ENCODE measurements at regions not wholly inside any gene's neighbourhood (a gene's known extent, or its start where the extent isn't known, plus 50 kb on each side); places are given as distances from the start of the nearest gene placed in this dataset.

- Histone ChIP-seq H3K4me3 (ENCODE audit: low read depth in 1 of 2, low read length in 2 of 2) (no peak overlapping the region), H3K27me3 (ENCODE audit: control insufficient read depth in 1 of 2, insufficient read depth in 2 of 2, low read length in 2 of 2) (no peaks in the 10 kb centered on the region), H3K9ac (ENCODE audit: low read depth in 1 of 2, low read length in 2 of 2) (no peak overlapping the region), H3K9me3 (ENCODE audit: control insufficient read depth in 1 of 2, low read length in 2 of 2) (peaks cover 9 to 13% of the 10 kb centered on the region in 2 donors), H3K36me3 (ENCODE audit: control insufficient read depth in 1 of 2, insufficient read depth in 2 of 2, low read length in 2 of 2) (no peaks in the 10 kb centered on the region), H3K27ac (ENCODE audit: low read depth, low read length) (no peak overlapping the region), H3K4me1 (ENCODE audit: control insufficient read depth in 1 of 2, insufficient read depth in 2 of 2, low read length in 2 of 2) (no peaks in the 10 kb centered on the region)
Measured at GRCh38 chr2:150581717-150582472, 94.4 kb upstream of the RND3 start.

DNA sequence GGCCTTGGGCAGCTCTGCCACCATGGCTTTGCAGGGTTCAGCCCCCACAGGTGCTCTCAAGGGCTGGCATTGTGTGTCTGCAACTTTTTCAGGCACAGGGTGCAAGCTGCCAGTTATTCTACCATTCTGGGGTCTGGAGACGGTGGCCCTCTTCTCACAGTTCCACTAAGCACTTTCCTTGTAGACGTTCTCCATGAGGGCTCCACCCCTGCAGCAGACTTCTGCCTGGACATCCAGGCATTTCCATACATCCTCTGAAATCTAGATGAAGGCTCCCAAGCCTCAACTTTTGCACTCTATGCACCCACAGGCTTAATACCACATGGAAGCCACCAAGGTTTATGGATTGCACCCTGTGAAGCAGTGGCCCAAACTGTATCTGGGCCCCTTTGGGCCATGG lies 91.0 kb upstream of the RND3 start:
- no peak overlapping the region for H3K4me3 ChIP-seq (ENCODE audit: low read depth in 1 of 2, low read length in 2 of 2)

GRCh38 chr2:150575861-150576260 lies 88.4 kb upstream of the RND3 start:
- Histone ChIP-seq H3K4me1 (ENCODE audit: control insufficient read depth in 1 of 2, insufficient read depth in 2 of 2, low read length in 2 of 2) (no peaks in the 10 kb centered on the region), H3K4me3 (ENCODE audit: low read depth in 1 of 2, low read length in 2 of 2) (no peak overlapping the region), H3K9ac (ENCODE audit: low read depth in 1 of 2, low read length in 2 of 2) (no peak overlapping the region), H3K27ac (ENCODE audit: low read depth, low read length) (no peak overlapping the region), H3K27me3 (ENCODE audit: control insufficient read depth in 1 of 2, insufficient read depth in 2 of 2, low read length in 2 of 2) (no peaks in the 10 kb centered on the region), H3K36me3 (ENCODE audit: control insufficient read depth in 1 of 2, insufficient read depth in 2 of 2, low read length in 2 of 2) (no peaks in the 10 kb centered on the region), H3K9me3 (ENCODE audit: control insufficient read depth in 1 of 2, low read length in 2 of 2) (peaks cover 9 to 13% of the 10 kb centered on the region in 2 donors)

More for the DNA sequence above, 91.0 kb upstream of the RND3 start:
- no peak overlapping the region for H3K27ac ChIP-seq (ENCODE audit: low read depth, low read length)
- no peak overlapping the region for H3K9ac ChIP-seq (ENCODE audit: low read depth in 1 of 2, low read length in 2 of 2)
- H3K27me3 ChIP-seq (ENCODE audit: control insufficient read depth in 1 of 2, insufficient read depth in 2 of 2, low read length in 2 of 2): no peaks in the 10 kb centered on the region
- no peaks in the 10 kb centered on the region for H3K36me3 ChIP-seq (ENCODE audit: control insufficient read depth in 1 of 2, insufficient read depth in 2 of 2, low read length in 2 of 2)
- peaks cover 9 to 13% of the 10 kb centered on the region in 2 donors for H3K9me3 ChIP-seq (ENCODE audit: control insufficient read depth in 1 of 2, low read length in 2 of 2)
- H3K4me1 ChIP-seq (ENCODE audit: control insufficient read depth in 1 of 2, insufficient read depth in 2 of 2, low read length in 2 of 2): no peaks in the 10 kb centered on the region

DNA sequence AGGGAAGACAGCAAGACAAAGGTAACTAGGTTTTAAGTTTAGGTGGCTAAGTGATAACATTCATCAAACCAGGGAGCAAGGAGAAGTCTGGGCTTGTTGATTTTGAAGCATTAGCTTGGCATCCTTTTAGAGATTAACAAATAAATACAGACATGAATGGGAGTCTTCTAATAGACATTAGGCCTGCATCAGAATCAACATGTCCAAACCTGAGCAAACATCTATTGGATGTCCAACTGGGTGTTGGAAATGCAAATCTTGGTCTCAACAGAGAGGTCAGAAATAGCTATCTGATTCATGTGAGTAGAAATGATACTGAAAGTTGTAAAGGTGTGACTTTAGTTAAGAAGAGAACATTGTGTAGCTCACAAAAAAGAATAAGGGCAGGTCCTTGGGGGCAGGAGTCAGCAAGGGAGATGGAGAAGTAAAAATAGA lies 85.5 kb upstream of the RND3 start:
- no peak overlapping the region for H3K9ac ChIP-seq (ENCODE audit: low read depth in 1 of 2, low read length in 2 of 2)
- H3K27me3 ChIP-seq (ENCODE audit: control insufficient read depth in 1 of 2, insufficient read depth in 2 of 2, low read length in 2 of 2): no peaks in the 10 kb centered on the region
- H3K9me3 ChIP-seq (ENCODE audit: control insufficient read depth in 1 of 2, low read length in 2 of 2): peaks cover 0 to 3% of the 10 kb centered on the region in 2 donors
- no peak overlapping the region for H3K4me3 ChIP-seq (ENCODE audit: low read depth in 1 of 2, low read length in 2 of 2)
- no peaks in the 10 kb centered on the region for H3K4me1 ChIP-seq (ENCODE audit: control insufficient read depth in 1 of 2, insufficient read depth in 2 of 2, low read length in 2 of 2)
- no peaks in the 10 kb centered on the region for H3K36me3 ChIP-seq (ENCODE audit: control insufficient read depth in 1 of 2, insufficient read depth in 2 of 2, low read length in 2 of 2)
- no peak overlapping the region for H3K27ac ChIP-seq (ENCODE audit: low read depth, low read length)

DNA sequence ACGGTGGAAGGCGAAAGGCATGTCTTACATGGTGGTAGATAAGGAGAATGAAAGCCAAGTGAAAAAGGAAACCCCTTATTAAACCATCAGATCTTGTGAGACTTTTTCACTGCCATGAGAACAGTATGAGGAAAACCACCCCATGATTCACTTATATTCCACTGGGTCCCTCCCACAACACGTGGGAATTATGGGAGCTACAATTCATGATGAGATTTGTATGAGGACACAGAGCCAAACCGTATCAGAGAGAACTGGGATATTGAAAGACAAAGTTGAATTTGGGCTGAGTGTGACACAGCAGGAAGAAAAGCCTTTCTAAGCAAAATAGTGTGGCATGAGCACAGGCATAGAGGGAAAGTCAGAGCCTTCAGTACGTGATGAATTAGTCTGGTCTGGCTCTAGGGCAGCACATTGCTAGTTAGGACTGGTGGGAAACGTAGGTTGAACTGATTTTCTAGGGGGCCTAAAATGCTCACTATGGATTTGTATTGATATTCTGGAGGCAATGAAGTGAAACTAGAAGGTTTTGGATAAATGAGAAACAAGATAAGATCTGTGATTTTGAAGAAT lies 84.8 kb upstream of the RND3 start:
- H3K4me3 ChIP-seq (ENCODE audit: low read depth in 1 of 2, low read length in 2 of 2): no peak overlapping the region
- H3K36me3 ChIP-seq (ENCODE audit: control insufficient read depth in 1 of 2, insufficient read depth in 2 of 2, low read length in 2 of 2): no peaks in the 10 kb centered on the region
- H3K9ac ChIP-seq (ENCODE audit: low read depth in 1 of 2, low read length in 2 of 2): no peak overlapping the region
- H3K27me3 ChIP-seq (ENCODE audit: control insufficient read depth in 1 of 2, insufficient read depth in 2 of 2, low read length in 2 of 2): no peaks in the 10 kb centered on the region
- no peaks in the 10 kb centered on the region for H3K4me1 ChIP-seq (ENCODE audit: control insufficient read depth in 1 of 2, insufficient read depth in 2 of 2, low read length in 2 of 2)
- H3K9me3 ChIP-seq (ENCODE audit: control insufficient read depth in 1 of 2, low read length in 2 of 2): no peaks in the 10 kb centered on the region
- H3K27ac ChIP-seq (ENCODE audit: low read depth, low read length): no peak overlapping the region

DNA sequence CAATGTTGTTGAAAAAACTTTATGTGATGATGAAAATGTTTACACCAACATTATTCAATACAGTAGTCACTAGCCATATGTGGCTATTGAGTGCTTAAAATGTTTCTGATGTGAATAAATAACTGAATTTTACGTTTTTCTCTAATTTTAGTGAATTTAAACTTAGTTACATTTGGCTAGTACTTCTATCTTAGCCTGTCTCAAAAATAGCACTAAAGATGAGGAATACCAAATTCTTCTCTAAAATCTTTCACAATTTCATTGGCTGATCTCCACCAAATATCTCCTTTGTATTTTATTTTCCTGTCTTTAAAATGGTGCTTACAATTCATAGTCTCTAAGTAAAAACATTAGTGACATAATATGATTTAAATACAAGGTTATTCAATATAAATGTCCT lies 83.7 kb upstream of the RND3 start:
- no peak overlapping the region for H3K27ac ChIP-seq (ENCODE audit: low read depth, low read length)
- no peaks in the 10 kb centered on the region for H3K36me3 ChIP-seq (ENCODE audit: control insufficient read depth in 1 of 2, insufficient read depth in 2 of 2, low read length in 2 of 2)
- no peaks in the 10 kb centered on the region for H3K4me1 ChIP-seq (ENCODE audit: control insufficient read depth in 1 of 2, insufficient read depth in 2 of 2, low read length in 2 of 2)
- no peak overlapping the region for H3K9ac ChIP-seq (ENCODE audit: low read depth in 1 of 2, low read length in 2 of 2)
- no peak overlapping the region for H3K4me3 ChIP-seq (ENCODE audit: low read depth in 1 of 2, low read length in 2 of 2)
- no peaks in the 10 kb centered on the region for H3K9me3 ChIP-seq (ENCODE audit: control insufficient read depth in 1 of 2, low read length in 2 of 2)
- H3K27me3 ChIP-seq (ENCODE audit: control insufficient read depth in 1 of 2, insufficient read depth in 2 of 2, low read length in 2 of 2): no peaks in the 10 kb centered on the region

- H3K4me3 ChIP-seq (ENCODE audit: low read depth in 1 of 2, low read length in 2 of 2): no peak overlapping the region
- H3K36me3 ChIP-seq (ENCODE audit: control insufficient read depth in 1 of 2, insufficient read depth in 2 of 2, low read length in 2 of 2): no peaks in the 10 kb centered on the region
- H3K9me3 ChIP-seq (ENCODE audit: control insufficient read depth in 1 of 2, low read length in 2 of 2): no peaks in the 10 kb centered on the region
- no peaks in the 10 kb centered on the region for H3K27me3 ChIP-seq (ENCODE audit: control insufficient read depth in 1 of 2, insufficient read depth in 2 of 2, low read length in 2 of 2)
- no peak overlapping the region for H3K27ac ChIP-seq (ENCODE audit: low read depth, low read length)
- no peaks in the 10 kb centered on the region for H3K4me1 ChIP-seq (ENCODE audit: control insufficient read depth in 1 of 2, insufficient read depth in 2 of 2, low read length in 2 of 2)
- no peak overlapping the region for H3K9ac ChIP-seq (ENCODE audit: low read depth in 1 of 2, low read length in 2 of 2)
Measured at GRCh38 chr2:150570712-150571111, 83.2 kb upstream of the RND3 start.

DNA sequence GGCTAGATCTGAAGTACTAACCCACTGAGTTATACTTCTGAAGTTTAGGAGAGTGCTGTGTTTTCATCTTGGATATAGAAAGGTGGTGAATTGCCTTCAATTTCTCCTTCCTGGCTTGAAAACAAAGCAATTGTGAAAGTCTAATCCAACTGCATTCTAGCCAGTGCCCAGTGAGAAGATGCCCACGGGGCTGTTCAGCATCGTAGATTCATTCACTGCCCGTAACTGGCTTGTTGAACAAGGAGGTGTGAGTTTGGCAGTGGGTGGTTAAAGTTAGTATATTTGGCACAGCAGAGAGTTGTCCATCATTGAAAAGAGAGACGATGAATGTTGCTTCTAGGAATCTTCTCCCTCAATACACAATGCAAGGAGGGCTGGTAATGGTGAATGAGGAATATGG lies 82.3 kb upstream of the RND3 start:
- Histone ChIP-seq H3K9me3 (ENCODE audit: control insufficient read depth in 1 of 2, low read length in 2 of 2) (no peaks in the 10 kb centered on the region), H3K36me3 (ENCODE audit: control insufficient read depth in 1 of 2, insufficient read depth in 2 of 2, low read length in 2 of 2) (no peaks in the 10 kb centered on the region), H3K4me1 (ENCODE audit: control insufficient read depth in 1 of 2, insufficient read depth in 2 of 2, low read length in 2 of 2) (no peaks in the 10 kb centered on the region), H3K27ac (ENCODE audit: low read depth, low read length) (no peak overlapping the region), H3K9ac (ENCODE audit: low read depth in 1 of 2, low read length in 2 of 2) (no peak overlapping the region), H3K27me3 (ENCODE audit: control insufficient read depth in 1 of 2, insufficient read depth in 2 of 2, low read length in 2 of 2) (no peaks in the 10 kb centered on the region), H3K4me3 (ENCODE audit: low read depth in 1 of 2, low read length in 2 of 2) (no peak overlapping the region)

GRCh38 chr2:150567771-150568301 lies 80.4 kb upstream of the RND3 start:
- Histone ChIP-seq H3K4me3 (ENCODE audit: low read depth in 1 of 2, low read length in 2 of 2) (no peak overlapping the region), H3K9me3 (ENCODE audit: control insufficient read depth in 1 of 2, low read length in 2 of 2) (no peaks in the 10 kb centered on the region), H3K27me3 (ENCODE audit: control insufficient read depth in 1 of 2, insufficient read depth in 2 of 2, low read length in 2 of 2) (no peaks in the 10 kb centered on the region), H3K36me3 (ENCODE audit: control insufficient read depth in 1 of 2, insufficient read depth in 2 of 2, low read length in 2 of 2) (no peaks in the 10 kb centered on the region), H3K4me1 (ENCODE audit: control insufficient read depth in 1 of 2, insufficient read depth in 2 of 2, low read length in 2 of 2) (no peaks in the 10 kb centered on the region), H3K9ac (ENCODE audit: low read depth in 1 of 2, low read length in 2 of 2) (no peak overlapping the region), H3K27ac (ENCODE audit: low read depth, low read length) (no peak overlapping the region)

- Histone ChIP-seq H3K9me3 (ENCODE audit: control insufficient read depth in 1 of 2, low read length in 2 of 2) (no peaks in the 10 kb centered on the region), H3K4me1 (ENCODE audit: control insufficient read depth in 1 of 2, insufficient read depth in 2 of 2, low read length in 2 of 2) (no peaks in the 10 kb centered on the region), H3K27me3 (ENCODE audit: control insufficient read depth in 1 of 2, insufficient read depth in 2 of 2, low read length in 2 of 2) (no peaks in the 10 kb centered on the region), H3K27ac (ENCODE audit: low read depth, low read length) (no peak overlapping the region), H3K4me3 (ENCODE audit: low read depth in 1 of 2, low read length in 2 of 2) (no peak overlapping the region), H3K36me3 (ENCODE audit: control insufficient read depth in 1 of 2, insufficient read depth in 2 of 2, low read length in 2 of 2) (no peaks in the 10 kb centered on the region), H3K9ac (ENCODE audit: low read depth in 1 of 2, low read length in 2 of 2) (no peak overlapping the region)
Measured at GRCh38 chr2:150566289-150566688, 78.8 kb upstream of the RND3 start.
